HG03025 (cell line): ENCODE measurements at regions not wholly inside any gene's neighbourhood (a gene's known extent, or its start where the extent isn't known, plus 50 kb on each side); places are given as distances from the start of the nearest gene placed in this dataset.

Source experiments
- ATAC-seq: cut with Tn5 transposase; IDR thresholded peaks from one replicate; pipeline ENCODE4 v1.9.1; 2021; ENCODE audit warnings: mild to moderate bottlenecking, moderate library complexity; ENCODE audit not compliant: unreplicated experiment, low FRiP score

DNA sequence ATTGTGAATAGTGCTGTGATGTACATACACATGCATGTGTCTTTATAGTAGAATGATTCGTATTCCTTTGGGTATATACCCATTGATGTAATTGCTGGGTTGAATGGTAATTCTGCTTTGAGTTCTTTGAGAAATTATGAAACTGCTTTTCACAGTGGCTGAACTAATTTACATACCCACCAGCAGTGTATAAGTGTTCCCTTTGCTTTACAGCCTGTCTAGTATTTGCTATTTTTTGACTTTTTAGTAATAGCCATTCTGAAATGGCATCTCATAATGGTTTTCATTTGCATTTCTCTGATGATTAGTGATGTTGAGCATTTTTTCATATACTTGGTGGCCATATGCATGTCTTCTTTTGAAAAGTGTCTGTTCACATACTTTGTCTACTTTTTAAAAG, 54.5 kb upstream of the FAM78B start:
- no peak for ATAC-seq

DNA sequence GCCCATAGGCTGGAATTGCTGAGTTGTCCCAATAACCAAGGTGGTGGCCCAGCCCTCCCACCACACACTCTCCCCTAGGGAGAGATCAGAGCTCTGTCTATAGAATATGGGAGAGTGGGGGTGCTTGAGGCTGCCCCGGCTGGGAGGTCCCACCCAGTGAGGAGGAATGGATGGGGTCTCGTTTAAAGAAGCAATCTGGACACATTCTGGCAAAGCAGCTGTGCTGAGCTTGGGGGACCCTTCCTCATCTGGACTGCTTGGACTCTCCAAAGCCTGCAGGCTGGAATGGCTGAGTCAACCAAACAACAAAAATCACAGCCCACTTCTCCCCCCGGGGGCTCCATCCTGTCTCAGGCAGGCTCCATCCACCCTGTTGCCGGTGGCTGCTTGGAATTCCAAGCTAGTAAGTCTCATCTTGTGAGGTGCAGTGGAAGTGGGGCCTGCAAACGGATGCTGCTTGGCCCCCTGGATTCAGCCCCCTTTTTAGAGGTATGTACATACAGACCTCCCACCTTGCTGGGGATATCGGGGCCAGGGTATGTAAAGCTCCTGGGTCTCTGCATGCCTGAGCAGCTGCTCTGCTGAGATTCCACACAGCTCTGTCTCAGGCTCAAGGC, 67.1 kb upstream of the FAM78B start:
- no peak for ATAC-seq

- ATAC-seq, result no peak
These were observed 68.9 kb upstream of the FAM78B start for GRCh38 chr1:166235728-166236127.

GRCh38 chr1:166237675-166238074, 70.9 kb upstream of the FAM78B start:
- no peak for ATAC-seq

- ATAC-seq, result no peak
These were observed 86.4 kb upstream of the FAM78B start for GRCh38 chr1:166253076-166253779.

DNA sequence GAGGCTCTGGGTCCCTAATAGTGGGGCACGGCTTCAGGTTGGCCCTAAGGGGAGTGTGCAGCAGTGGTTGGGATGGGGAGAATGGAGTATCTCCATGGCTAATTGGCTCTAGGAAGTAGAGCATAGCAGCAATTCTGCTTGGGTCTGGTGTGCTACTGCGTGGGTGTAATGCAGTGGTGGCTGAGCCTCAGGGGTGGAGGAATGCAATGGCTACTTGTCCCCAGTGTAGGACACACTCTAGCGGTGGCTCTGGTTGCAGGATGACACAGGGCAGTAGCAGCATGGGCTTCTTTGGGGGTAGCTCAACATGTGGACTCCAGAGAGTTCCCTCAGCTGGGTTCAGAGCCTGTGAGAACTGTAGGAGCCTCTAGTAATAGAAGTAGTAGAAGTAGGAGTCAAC, 91.2 kb upstream of the FAM78B start:
- ATAC-seq, result no peak

DNA sequence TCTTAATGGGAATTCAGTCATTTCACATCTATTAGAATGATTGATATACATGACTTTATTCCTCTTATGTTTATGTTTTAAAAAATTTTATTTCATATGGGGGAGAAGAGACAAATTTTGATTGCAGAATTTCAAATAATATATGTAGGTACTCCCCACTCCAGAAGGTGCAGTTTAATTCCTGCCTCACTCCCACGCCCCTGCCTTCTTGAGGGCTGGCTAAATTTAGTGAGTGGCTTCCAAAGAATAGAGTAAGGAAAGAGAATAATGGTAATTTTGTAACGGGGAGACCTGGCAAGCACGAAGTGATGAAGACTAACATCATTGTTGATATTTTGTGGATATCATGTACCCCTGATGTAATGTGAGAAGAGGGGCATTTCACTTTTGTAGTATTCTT, 94.7 kb upstream of the FAM78B start:
- ATAC-seq, result no peak

GRCh38 chr1:166270476-166271150, 103.8 kb upstream of the FAM78B start:
- ATAC-seq, result no peak

- no peak for ATAC-seq
These were observed 104.3 kb upstream of the FAM78B start for GRCh38 chr1:166271151-166271538.

DNA sequence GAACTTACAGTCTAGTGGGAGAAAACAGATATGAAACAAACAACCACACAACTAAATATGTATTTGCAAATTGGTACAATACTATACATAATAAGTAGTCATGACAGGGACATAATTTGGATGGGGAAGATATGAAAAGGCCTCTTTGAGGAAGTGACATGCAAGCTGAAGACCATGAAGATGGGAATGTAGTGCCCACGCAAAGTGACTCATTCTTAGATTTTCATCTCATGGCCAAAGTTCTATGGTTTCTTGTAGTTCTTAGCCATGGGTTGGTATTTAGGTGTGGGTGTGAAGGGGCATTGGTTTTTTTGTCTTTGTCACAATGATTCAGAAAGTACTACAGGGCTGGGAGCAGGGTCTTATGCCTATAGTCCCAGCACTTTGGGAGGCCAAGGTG, 105.4 kb upstream of the FAM78B start:
- no peak for ATAC-seq

DNA sequence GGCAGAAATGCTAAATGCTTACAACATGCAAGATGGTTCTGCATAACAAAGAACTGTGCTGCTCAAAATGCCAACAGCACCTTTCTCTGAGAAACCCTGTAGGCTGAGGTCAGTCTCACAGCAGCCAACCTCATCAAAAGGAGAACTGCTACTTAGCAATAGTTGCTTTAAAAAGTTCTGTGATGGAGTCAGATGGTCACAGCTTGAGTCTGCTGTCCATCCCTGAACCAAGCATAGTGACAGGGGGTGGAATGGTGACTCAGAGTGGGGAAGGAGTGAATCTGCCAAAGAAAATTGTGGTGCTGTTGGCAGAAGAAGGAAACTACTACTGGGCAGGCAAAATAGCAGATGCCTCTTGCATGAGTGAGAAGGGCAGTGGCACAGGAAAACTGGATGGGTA, 106.0 kb upstream of the FAM78B start:
- ATAC-seq, result no peak

DNA sequence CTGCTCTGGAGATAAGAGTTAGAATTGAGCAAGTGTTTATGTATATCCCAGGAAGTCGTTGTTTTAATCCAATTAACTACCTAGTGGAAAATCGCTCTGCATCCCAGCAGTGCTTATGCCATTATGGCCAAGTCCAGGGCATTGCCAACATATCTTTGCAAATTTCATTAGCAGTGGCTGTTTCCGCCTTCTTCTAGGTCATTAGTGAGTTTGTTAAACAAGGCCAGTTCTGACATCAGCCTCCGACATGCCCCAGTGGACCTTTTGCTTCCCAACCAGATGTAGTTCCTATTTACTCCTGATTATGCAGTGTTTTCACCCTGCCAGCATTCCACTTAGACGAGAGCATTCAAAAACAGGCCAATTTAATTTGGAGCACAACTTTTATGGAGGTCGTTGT, 106.8 kb upstream of the FAM78B start:
- ATAC-seq, result no peak

- no peak for ATAC-seq
These were observed 115.8 kb upstream of the FAM78B start for GRCh38 chr1:166282391-166283137.

DNA sequence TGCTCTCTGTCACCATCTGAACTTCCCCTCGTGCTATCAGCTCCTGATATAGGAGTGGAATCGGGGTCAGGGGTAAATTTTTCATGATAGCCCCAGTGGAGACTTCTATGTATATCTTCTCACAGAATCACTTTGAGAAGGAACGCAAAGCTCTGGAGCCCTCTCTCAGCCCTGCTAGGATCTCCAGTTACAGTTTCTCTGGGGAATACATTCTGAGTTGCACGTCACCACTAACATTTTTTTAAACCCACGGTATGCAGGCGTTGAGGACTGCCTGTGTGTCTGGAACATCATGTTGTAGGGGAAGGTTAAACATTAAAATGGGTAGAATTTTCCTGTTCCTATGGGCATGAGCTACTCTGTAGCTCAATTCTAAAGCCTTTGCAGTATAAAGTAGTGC, 116.4 kb upstream of the FAM78B start:
- ATAC-seq, result no peak

- ATAC-seq, result no peak
These were observed 116.8 kb upstream of the FAM78B start for GRCh38 chr1:166283600-166283999.

DNA sequence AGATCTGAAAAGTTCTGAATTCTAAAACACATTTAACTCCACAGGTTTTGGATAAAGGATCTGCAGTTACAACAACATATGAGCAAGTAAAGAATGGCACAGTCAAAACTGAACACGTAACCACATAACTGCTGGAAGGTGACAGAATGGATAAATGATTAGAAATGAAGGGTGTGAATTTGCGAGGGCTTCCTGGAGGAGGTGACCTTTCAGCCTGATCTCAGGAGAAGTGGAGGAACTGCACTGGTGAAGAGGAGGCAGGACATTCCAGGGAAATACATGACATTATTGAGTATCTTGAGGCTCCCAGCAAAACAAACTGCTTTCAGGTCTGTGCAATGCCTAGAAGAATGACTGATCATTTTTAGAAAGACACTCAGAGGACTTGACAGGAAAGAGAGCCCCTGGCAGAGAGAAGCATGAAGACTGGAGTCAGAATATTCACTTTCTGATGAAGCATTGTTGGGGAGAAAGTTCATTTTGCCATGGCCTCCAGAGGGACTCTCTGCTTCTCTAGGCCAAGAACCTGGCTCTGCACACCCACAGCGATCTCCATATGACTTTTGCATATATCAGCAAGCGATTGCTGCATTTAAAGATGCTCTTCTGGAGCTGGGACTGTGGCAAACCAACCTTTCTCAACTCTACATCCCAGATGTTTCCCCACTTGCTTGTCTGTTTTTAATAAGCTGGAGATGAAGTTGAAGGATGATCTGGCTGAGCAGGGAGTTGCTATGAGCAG, 122.7 kb upstream of the FAM78B start:
- no peak for ATAC-seq

DNA sequence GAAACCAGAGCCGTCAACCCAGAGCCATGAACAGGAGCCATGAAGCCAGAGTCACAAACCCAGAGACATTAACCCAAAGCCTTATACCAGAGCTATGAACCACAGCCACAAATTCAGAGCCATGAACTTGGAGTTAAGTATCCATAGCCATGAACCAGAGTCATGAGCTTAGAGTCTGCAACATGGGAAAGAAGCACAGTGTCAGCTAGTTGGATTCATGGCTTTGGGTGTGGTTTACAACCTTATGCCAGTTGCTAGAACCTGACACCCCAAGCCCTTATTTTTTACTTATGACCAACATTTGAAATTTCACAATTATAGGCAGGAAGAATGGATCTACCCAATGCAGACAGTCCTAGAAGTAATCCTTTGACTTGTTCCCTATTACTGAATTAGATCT, 128.9 kb upstream of the FAM78B start:
- ATAC-seq, result no peak

DNA sequence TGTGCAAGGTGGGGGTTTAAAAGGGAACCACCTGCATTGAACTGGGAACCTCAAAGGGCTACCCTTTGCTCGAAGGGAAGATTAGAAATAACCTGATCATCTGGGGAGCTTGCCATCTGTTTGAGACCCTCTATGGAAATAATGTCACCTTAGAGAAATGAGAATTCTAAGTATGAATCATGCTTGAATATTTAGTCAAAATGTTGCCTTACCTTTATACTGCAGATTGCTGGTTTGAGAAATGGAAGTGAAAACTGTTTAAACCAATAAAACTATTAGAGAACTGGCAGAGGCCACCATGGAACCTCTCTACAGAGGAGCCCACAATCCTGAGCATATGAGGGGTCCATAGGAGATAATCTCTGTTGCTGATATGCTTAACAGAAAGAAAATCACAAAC, 131.2 kb upstream of the FAM78B start:
- no peak for ATAC-seq

DNA sequence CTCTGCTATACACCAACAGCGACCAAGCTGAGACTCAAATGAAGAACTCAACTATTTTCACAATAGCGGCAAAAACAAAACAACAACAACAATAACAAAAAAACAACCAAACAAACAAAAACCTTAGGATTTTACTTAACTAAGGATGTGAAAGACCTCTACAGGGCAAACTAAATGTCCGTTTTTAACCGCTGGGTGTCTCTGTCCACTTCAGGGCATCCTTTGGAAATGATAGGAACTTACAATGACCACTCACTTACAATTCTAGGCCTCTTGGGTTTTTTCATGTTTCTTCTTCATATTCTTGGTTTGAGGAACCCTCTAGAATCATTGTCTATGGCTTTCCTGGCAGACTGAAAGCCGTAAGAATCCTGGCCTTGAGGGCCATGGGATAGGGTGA, 134.0 kb upstream of the FAM78B start:
- ATAC-seq, result no peak

DNA sequence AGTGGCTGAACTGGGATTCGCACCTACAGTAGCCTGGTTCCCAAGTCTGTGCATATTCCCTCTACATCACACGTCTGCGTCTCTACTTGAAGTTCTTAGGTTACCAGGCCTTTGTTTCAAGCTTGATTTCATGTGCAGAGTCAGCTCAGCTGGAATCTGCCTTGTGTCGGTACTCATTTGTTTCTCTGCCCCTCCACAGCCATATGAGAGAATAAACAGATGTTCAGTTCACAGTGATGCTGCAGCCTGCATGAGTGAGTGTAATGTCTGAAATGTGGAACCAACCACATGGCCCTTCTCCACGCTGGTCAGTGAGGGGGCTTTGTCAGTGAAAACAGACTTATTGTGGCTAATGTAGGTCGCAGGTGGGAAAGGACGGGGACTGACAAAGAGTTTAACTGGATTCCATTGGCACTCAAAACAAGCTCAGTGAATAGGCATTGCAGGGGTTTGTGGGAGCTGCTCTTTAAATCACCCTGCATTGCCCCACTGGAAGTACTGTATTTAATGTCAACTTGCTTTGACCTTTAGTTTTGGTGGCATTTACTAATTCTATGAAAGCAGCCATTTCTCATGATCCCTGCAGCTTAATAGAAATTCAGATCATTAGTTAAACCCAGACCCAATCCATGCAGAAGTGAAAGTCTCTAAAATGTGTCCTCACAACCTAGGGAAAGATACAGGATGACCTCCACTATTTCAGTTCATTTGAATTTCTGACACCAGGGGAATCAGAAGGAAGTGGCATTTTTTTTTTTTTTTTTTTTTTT, 136.4 kb upstream of the FAM78B start:
- no peak for ATAC-seq
